HG03439 (cell line): ENCODE measurements at regions not wholly inside any gene's neighbourhood (a gene's known extent, or its start where the extent isn't known, plus 50 kb on each side); places are given as distances from the start of the nearest gene placed in this dataset.

ENCODE experiments used
- ATAC-seq: cut with Tn5 transposase; IDR thresholded peaks from one replicate; pipeline ENCODE4 v1.9.1; 2021; ENCODE audit warnings: mild to moderate bottlenecking, moderate library complexity; ENCODE audit not compliant: unreplicated experiment

- ATAC-seq = no peak
These were observed 56.4 kb upstream of the NR2F2 start for GRCh38 chr15:96274087-96274440.

DNA sequence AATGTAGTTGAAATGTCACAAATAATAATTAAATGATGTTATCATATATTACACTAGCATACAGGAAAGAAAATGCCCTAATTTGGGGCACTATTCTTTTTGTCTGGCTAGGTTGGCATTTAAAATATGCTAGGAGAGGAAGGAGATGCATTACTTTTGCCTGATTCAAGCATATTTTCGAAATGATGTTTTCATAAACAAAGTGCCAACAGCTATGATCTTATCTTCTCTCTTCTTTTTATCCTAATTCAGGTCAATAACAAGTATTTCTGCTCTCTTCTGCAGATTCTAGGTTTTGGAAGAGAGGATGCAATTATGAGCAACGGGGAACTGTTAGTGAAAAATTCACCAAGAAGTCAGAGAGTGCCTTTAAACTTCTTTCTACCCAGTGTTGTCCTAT lies 55.8 kb upstream of the NR2F2 start:
- ATAC-seq = no peak

GRCh38 chr15:96276438-96277210 lies 53.9 kb upstream of the NR2F2 start:
- no peak for ATAC-seq
